WERI-Rb-1 (cell line): ENCODE measurements at regions not wholly inside any gene's neighbourhood (a gene's known extent, or its start where the extent isn't known, plus 50 kb on each side); places are given as distances from the start of the nearest gene placed in this dataset.
A peak's percentile ranks its signal among the peaks of the same experiment; 100 is the strongest.

Experiments used
- DNase-seq: peaks from one replicate; pipeline ENCODE4 v3.0.0-alpha.2; 2020
- H3K27ac ChIP-seq: fragments of 250-450 bp; sonication (Bioruptor Pico); 2 replicates; pipeline ENCODE4 v1.5.1; 2020; ENCODE audit warnings: mild to moderate bottlenecking, moderate library complexity
- H3K27me3 ChIP-seq: fragments of 250-450 bp; sonication (Bioruptor Pico); 2 replicates; pipeline ENCODE4 v1.5.1; 2021; ENCODE audit warnings: mild to moderate bottlenecking, low read depth, moderate library complexity; ENCODE audit not compliant: insufficient read depth, severe bottlenecking
- H3K36me3 ChIP-seq: fragments of 250-450 bp; sonication (Bioruptor Pico); 2 replicates; pipeline ENCODE4 v1.5.1; 2020; ENCODE audit warnings: mild to moderate bottlenecking, moderate library complexity
- H3K4me3 ChIP-seq: 2 replicates; pipeline ENCODE4 v1.5.1; 2011; ENCODE audit warnings: low read depth, mild to moderate bottlenecking, control low read depth, low read length
- H3K9me3 ChIP-seq: fragments of 250-450 bp; sonication (Bioruptor Pico); 2 replicates; pipeline ENCODE4 v1.5.1; 2021; ENCODE audit warnings: mild to moderate bottlenecking, moderate library complexity; ENCODE audit not compliant: severe bottlenecking
- TF ChIP-seq, protein P1 (sequence below): IDR thresholded peaks from 2 replicates; pipeline ENCODE4 v1.5.1; 2011; ENCODE audit warnings: low read depth, mild to moderate bottlenecking, control low read depth, inconsistent platforms, low read length

DNA sequence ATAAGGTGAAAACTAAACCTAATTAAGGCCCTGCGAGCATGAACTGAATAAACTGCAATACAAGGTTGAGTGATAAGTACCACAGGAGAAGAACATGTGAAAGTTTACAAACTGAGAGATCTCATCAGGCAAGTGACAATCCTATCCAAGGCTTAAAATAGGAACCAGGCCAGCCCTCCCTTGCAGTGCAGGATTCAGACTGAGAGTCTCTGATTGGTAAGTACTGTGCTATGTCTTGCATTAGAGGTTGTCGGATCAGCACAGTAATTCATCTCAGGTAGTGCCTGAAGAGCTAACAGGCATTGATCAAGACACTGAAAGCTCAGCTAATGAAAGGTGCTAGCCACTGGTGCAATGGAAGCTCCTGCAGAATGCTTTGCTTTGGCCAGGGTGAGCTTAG, 801.7 kb upstream of the ID2 start:
- TF ChIP-seq, protein P1, sequence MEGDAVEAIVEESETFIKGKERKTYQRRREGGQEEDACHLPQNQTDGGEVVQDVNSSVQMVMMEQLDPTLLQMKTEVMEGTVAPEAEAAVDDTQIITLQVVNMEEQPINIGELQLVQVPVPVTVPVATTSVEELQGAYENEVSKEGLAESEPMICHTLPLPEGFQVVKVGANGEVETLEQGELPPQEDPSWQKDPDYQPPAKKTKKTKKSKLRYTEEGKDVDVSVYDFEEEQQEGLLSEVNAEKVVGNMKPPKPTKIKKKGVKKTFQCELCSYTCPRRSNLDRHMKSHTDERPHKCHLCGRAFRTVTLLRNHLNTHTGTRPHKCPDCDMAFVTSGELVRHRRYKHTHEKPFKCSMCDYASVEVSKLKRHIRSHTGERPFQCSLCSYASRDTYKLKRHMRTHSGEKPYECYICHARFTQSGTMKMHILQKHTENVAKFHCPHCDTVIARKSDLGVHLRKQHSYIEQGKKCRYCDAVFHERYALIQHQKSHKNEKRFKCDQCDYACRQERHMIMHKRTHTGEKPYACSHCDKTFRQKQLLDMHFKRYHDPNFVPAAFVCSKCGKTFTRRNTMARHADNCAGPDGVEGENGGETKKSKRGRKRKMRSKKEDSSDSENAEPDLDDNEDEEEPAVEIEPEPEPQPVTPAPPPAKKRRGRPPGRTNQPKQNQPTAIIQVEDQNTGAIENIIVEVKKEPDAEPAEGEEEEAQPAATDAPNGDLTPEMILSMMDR, result no peak
- DNase-seq, result peak; percentile 54
- Histone ChIP-seq H3K36me3 (no peaks in the 10 kb centered on the region), H3K27ac (no peak overlapping the region), H3K27me3 (no peaks in the 10 kb centered on the region), H3K4me3 (no peak overlapping the region), H3K9me3 (no peaks in the 10 kb centered on the region)

DNA sequence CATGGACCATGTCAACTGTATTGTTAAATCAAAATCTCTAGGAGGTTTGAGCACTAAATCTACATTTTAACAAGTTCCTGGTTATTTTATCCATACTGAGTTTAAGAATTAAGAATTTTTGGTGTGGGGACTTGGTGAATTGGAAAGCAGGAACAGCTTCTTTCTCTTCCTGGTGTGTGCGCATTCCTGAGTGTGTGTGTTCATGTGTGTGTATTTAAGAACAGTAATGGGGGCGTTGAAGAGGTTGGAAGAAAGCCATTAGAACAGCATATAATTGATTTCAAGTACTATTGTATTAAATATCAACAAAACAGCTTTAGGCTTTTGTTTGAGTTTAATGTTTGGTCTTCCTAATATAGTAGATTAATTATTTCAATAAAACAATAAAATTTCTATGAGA, 801.3 kb upstream of the ID2 start:
- Histone ChIP-seq H3K4me3 (no peak overlapping the region), H3K9me3 (no peaks in the 10 kb centered on the region), H3K27me3 (no peaks in the 10 kb centered on the region), H3K27ac (no peak overlapping the region), H3K36me3 (no peaks in the 10 kb centered on the region)
- TF ChIP-seq, protein P1, result no peak
- DNase-seq, result no peak

DNA sequence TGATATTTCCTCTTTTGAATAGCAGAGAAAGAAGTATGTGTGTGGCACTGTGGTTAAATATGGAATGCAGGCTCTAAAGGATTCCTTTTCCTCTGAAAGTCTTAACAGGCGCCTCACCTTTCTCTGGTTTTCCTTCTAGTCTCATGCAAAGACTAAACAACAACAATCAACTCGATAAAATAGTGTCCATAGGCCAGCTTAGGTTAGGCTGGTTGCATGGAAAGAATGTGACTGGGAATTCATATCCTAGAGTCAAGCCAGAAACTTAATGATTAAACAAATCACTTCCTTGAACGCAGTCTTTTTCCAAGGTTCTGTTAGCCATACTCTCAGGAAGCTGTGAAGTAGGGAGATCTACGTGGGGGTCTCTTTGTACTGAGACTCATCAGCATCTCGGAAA, 800.8 kb upstream of the ID2 start:
- TF ChIP-seq, protein P1, result no peak
- H3K36me3 ChIP-seq, result no peaks in the 10 kb centered on the region
- no peaks in the 10 kb centered on the region for H3K27me3 ChIP-seq
- no peak overlapping the region for H3K4me3 ChIP-seq
- no peak overlapping the region for H3K27ac ChIP-seq
- no peaks in the 10 kb centered on the region for H3K9me3 ChIP-seq
- no peak for DNase-seq

DNA sequence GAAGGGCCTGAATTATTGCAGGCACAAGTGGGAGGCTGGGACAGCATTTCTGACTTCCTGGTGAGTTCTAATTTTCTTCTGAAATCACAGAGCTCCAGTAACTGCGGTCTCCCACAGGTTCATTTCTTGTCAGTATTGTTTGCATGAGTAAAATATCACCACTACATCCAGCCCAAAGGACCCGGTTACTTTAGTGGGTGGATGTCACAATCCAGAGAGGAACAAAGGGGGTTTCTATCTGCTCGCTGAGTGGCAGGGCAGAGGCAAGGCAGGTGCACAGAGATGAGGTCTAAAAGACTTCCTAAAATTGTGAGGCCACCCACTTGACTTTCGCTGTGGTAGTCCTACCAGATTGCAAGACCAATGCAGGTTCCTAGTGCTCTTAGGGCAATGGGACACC, 800.4 kb upstream of the ID2 start:
- H3K9me3 ChIP-seq, result no peaks in the 10 kb centered on the region
- H3K27ac ChIP-seq, result no peak overlapping the region
- H3K4me3 ChIP-seq, result no peak overlapping the region
- H3K36me3 ChIP-seq, result no peaks in the 10 kb centered on the region
- TF ChIP-seq, protein P1, result no peak
- no peaks in the 10 kb centered on the region for H3K27me3 ChIP-seq
- DNase-seq, result no peak

DNA sequence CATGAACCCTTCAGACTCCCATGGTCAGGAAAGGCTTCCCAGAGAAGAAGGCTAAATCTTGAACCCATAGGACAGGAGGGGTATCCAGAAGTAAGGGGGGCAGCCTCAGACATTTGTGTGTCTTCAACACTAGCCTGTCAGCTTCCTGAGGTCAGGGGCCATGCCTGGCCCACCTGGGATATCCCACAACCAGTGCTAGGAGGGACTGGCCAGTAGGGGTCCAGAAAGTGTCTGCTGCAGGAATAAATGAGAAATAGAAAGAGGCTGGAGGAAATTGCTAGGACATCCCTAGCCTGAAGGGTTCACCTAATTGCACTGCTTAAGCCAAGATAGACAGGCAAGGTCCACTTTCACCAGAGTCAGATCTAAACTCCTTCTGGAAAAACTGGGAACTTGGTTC, 799.6 kb upstream of the ID2 start:
- DNase-seq, result no peak
- H3K9me3 ChIP-seq, result no peaks in the 10 kb centered on the region
- no peaks in the 10 kb centered on the region for H3K36me3 ChIP-seq
- TF ChIP-seq, protein P1, result no peak
- no peak overlapping the region for H3K4me3 ChIP-seq
- H3K27me3 ChIP-seq, result no peaks in the 10 kb centered on the region
- no peak overlapping the region for H3K27ac ChIP-seq

DNA sequence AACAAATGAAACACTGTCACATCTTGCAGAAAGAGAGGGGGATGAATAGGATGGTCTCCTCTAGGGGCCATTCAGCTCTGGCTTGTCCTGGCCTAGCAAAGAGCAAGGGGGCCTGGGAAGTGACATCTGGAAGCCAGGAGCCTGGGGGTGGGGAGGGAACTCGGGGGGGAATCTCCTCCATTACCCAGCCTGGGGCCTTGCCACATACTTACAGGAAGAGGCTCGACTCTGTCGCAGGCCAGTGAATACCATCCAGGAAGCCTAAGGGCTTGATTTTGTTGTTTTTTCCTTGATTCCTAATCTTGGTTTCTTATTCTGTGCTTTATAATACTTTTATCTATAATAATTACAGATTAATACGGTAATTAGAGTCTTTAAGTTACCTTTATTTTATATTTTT, 797.5 kb upstream of the ID2 start:
- Histone ChIP-seq H3K4me3 (no peak overlapping the region), H3K27me3 (no peaks in the 10 kb centered on the region), H3K9me3 (no peaks in the 10 kb centered on the region), H3K36me3 (no peaks in the 10 kb centered on the region), H3K27ac (no peak overlapping the region)
- TF ChIP-seq, protein P1, result no peak
- no peak for DNase-seq
